ENCODE measurements at regions not wholly inside any gene's neighbourhood (a gene's known extent, or its start where the extent isn't known, plus 50 kb on each side); places are given as distances from the start of the nearest gene placed in this dataset.

DNA sequence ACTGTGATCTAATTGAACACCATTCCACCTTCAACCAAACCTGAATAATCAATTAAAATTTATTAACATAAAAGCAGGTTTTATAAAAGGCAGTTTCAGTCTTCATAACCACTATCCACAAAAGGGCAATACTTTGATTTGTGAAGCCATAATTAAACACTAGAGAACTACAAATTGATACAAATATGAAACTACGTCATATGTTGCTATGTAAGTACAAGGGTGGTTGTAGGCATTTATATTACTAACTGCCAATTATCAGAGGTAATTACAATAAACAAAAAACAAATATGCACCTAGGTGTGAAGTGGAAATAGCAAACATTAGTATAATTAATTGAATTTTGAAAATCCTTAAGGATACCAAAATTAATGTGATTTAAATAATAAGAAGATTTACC, 368.5 kb upstream of the PCDH15 start:
- TF ChIP-seq, protein P1, sequence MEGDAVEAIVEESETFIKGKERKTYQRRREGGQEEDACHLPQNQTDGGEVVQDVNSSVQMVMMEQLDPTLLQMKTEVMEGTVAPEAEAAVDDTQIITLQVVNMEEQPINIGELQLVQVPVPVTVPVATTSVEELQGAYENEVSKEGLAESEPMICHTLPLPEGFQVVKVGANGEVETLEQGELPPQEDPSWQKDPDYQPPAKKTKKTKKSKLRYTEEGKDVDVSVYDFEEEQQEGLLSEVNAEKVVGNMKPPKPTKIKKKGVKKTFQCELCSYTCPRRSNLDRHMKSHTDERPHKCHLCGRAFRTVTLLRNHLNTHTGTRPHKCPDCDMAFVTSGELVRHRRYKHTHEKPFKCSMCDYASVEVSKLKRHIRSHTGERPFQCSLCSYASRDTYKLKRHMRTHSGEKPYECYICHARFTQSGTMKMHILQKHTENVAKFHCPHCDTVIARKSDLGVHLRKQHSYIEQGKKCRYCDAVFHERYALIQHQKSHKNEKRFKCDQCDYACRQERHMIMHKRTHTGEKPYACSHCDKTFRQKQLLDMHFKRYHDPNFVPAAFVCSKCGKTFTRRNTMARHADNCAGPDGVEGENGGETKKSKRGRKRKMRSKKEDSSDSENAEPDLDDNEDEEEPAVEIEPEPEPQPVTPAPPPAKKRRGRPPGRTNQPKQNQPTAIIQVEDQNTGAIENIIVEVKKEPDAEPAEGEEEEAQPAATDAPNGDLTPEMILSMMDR (conservative IDR thresholded peaks at IDR 0.05) = no peak
- TF ChIP-seq EZH2 (IDR thresholded peaks at IDR 0.05; ENCODE audit: low read depth) = no peak
